Tibial nerve (tissue), 4 donors: ENCODE measurements at regions not wholly inside any gene's neighbourhood (a gene's known extent, or its start where the extent isn't known, plus 50 kb on each side); places are given as distances from the start of the nearest gene placed in this dataset.

ENCODE experiments used
- EP300 ChIP-seq, 2 donors: sonication (generic); formaldehyde crosslinking; IDR thresholded peaks; one replicate each; pipeline ENCODE4 v1.6.1; 2017; ENCODE audit warnings: antibody characterized with exemption in 2 of 2, mild to moderate bottlenecking in 1 of 2
- POLR2A ChIP-seq, 2 donors: fragments of 450-650 bp; IDR thresholded peaks; one replicate each; pipeline ENCODE4 v1.6.1; 2017; ENCODE audit warnings: antibody characterized with exemption in 2 of 2, mild to moderate bottlenecking in 2 of 2, moderate library complexity in 2 of 2
- TF ChIP-seq, protein P1 (sequence below), 5 experiments: fragments of 200-600 bp in 3 of 5; fragments of 450-650 bp in 2 of 5; sonication (generic) in 3 of 5; IDR thresholded peaks; one replicate each; pipeline ENCODE4 v1.5.1; 2016 to 2019; ENCODE audit warnings: antibody characterized with exemption in 5 of 5, mild to moderate bottlenecking in 3 of 5, moderate library complexity in 2 of 5

DNA sequence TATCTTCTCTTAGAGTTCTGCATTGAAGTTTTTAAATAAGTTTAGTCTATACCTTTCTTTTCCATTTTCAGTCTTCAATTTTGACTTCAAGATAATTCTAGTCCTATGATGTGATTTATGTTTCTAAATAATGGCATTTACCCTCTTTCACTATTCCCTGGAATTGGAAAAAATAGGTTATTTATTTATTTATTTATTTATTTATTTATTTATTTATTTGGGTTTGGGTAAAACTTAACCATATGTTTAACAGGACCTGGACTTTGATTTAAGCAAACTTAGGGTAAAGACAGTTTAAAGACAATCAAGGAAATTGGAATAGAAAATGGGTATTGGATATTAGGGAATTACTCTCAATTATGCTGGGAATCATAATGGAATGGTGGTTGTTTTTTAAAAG lies 182.1 kb downstream of the RPIA start:
- TF ChIP-seq, protein P1, sequence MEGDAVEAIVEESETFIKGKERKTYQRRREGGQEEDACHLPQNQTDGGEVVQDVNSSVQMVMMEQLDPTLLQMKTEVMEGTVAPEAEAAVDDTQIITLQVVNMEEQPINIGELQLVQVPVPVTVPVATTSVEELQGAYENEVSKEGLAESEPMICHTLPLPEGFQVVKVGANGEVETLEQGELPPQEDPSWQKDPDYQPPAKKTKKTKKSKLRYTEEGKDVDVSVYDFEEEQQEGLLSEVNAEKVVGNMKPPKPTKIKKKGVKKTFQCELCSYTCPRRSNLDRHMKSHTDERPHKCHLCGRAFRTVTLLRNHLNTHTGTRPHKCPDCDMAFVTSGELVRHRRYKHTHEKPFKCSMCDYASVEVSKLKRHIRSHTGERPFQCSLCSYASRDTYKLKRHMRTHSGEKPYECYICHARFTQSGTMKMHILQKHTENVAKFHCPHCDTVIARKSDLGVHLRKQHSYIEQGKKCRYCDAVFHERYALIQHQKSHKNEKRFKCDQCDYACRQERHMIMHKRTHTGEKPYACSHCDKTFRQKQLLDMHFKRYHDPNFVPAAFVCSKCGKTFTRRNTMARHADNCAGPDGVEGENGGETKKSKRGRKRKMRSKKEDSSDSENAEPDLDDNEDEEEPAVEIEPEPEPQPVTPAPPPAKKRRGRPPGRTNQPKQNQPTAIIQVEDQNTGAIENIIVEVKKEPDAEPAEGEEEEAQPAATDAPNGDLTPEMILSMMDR (IDR thresholded peaks at IDR 0.05), result no peak
- TF ChIP-seq POLR2A (IDR thresholded peaks at IDR 0.05) (no peak), EP300 (IDR thresholded peaks at IDR 0.05) (no peak)
